PC-9 (cell line): ENCODE measurements at regions not wholly inside any gene's neighbourhood (a gene's known extent, or its start where the extent isn't known, plus 50 kb on each side); places are given as distances from the start of the nearest gene placed in this dataset.

Experiments
- CTCF ChIP-seq: fragments of 200-600 bp; sonication (generic); conservative IDR thresholded peaks from 2 replicates; pipeline ENCODE4 v1.6.1; 2017; ENCODE audit warnings: mixed run types, antibody characterized with exemption, mild to moderate bottlenecking, moderate library complexity
- EZH2 ChIP-seq: fragments of 200-600 bp; sonication (generic); IDR thresholded peaks from 2 replicates; pipeline ENCODE4 v1.8.0; 2017; ENCODE audit warnings: antibody characterized with exemption, low read depth

- TF ChIP-seq CTCF: no peak
- no peak for TF ChIP-seq EZH2
These were observed 432.2 kb downstream of the KIF20B start for GRCh38 chr10:90133606-90134005.
